Colon (tissue), 2 donors: ENCODE measurements at regions not wholly inside any gene's neighbourhood (a gene's known extent, or its start where the extent isn't known, plus 50 kb on each side); places are given as distances from the start of the nearest gene placed in this dataset.

Experiments used
- FAIRE-seq: peaks from 2 replicates; lab custom pipeline; 2012; peaks lifted over from hg19 to GRCh38; lab: Jason Lieb, UNC
- donor health status: control.
- donor health status: control.

DNA sequence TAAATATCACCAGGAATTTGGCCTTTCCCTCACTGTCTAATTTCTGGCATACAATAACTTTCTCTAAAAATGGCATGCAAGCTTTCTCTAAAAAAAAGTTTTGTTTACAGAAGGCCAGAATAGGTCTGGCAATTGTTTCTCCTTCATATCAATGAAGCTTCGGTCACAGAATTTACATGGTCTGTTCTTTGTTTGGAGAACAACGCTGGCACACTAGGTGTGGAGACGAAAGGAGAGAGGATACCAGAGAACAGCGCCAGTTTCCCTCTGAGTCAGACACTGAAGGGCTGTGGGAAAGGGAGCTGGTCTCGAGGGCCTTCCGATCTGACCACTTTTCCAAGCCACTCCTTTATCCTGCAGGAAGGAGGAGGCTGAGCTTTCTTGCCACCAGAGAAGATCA lies 60.1 kb upstream of the ITGA1 start:
- FAIRE-seq, result no peak

DNA sequence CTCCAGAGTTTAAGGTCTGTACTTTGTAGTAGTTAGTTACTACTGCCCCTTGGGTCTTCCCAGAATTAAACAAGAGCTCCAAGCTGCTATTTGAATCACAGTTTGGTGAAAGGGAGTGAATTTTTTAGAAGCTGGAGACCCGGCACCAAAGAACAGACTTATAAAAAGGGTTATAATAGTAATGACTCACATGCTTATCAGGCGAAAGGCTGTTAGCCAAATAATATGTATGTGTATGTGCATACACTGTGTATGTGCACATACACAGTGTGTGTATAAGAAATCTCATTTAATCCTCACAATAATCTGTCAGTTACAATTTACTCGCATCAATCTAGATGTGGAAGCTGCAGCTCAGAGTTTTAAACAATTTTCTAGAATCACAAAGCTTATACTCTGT lies 59.5 kb upstream of the ITGA1 start:
- no peak for FAIRE-seq

DNA sequence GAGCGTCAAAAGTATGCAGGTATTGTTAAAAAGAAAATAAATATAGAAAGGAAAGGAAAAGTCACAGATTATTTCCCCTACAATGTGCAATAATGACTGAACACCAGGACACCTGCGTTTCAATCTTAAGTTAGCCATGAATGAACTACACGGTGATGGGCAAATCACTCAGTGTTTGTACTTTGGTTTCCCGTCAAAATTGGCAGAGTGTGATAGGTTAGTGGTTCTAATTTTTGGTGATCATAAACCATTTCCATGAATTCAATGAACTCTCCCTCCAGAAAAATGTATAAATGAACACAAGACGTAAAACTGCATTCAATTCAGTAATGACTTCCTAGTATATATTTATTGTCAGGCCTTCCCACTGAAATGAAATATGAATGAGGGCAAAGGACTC lies 59.0 kb upstream of the ITGA1 start:
- no peak for FAIRE-seq

DNA sequence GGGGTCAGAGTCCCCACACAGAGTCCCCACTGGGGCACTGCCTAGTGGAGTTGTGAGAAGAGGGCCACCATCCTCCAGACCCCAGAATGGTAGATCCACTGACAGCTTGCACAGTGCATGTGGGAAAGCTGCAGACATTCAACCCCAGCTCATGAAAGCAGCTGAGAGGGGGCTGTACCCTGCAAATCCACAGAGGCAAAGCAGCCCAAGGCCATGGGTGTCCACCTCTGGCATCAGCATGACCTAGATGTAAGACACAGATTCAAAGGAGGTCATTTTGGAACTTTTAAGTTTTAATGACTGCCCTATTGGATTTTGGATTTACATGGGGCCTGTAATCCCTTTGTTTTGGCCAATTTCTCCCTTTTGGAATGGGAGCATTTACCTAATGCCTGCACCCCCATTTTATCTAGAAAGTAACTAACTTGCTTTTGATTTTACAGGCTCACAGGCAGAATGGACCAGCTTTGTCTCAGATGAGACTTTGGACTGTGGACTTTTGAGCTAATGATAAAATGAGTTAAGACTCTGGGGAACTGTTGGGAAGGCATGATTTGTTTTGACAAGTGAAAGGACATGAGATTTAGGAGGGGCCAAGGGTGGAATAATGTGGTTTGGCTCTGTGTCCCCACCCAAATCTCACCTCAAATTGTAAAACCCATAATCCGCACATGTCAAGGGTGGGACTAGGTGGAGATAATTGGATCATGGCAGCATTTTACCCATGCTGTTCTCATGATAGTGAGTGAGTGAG lies 56.3 kb upstream of the ITGA1 start:
- FAIRE-seq, result no peak

DNA sequence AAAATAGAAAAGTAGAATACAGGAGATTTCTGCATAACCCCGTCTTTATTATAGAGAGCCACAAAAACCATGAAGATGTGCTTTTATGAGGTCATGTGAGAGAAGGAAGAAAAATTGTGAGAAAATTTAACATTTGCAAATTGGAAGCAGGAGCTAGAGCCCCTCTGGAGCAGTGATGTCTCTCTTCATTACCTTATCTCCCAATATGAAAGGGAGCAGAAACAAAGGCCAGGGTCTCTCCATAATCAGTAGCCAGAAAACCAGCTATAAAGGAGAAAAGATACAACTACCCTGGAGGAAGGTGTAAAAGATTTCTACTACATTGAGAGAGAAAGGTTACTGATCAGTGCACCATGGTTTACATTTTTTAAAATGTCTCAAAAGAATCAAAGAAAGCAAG lies 53.2 kb upstream of the ITGA1 start:
- FAIRE-seq, result no peak

DNA sequence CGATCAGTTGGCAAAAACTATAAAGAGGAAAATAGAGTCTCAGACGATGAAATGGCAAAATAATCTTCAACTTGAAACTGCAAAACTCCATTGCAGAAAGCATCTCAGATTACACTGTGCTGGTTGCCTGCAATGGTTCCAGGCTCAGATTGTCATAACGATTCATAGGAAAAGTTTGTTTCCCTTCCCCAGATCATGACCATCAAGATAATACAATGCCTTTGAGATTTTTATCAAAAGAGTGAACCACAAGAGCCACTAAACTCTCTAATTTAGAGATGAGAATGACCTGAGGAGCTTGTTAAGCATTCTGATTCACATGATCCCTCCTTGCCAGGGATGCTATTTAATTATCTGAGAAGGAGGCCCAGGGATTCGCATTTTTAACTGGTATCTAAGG lies 52.6 kb upstream of the ITGA1 start:
- FAIRE-seq, result no peak
